Caco-2 (cell line): ENCODE measurements at regions not wholly inside any gene's neighbourhood (a gene's known extent, or its start where the extent isn't known, plus 50 kb on each side); places are given as distances from the start of the nearest gene placed in this dataset.
A peak's percentile ranks its signal among the peaks of the same experiment; 100 is the strongest.

ENCODE experiments used
- BruUV-seq: library from RNA; stranded (reverse); fragments of 400-500 nt; replicated peaks from 2 replicates; lab custom pipeline; 2021; lab: Mats Ljungman, UMichigan
- CTCF ChIA-PET: fragments of 300-600 bp; sonication (Branson Sonifier 250); formaldehyde crosslinking; loops from one replicate; lab custom pipeline; 2022; ENCODE audit warnings: antibody characterized with exemption; lab: Charles Lee
- POLR2A ChIA-PET: fragments of 300-600 bp; sonication (Branson Sonifier 250); formaldehyde crosslinking; loops from one replicate; lab custom pipeline; 2022; ENCODE audit warnings: antibody characterized with exemption; lab: Charles Lee
- DNase-seq, 2 experiments: peaks; one replicate each; pipeline versions ENCODE4 v3.0.0 to v3.0.0-alpha.2; 2020 to 2022
- H3K27me3 ChIP-seq: replicated peaks from 2 replicates; pipeline ENCODE4 v1.6.0; 2011; ENCODE audit warnings: low read length; ENCODE audit not compliant: control insufficient read depth, insufficient read depth
- H3K36me3 ChIP-seq: 2 replicates; pipeline ENCODE4 v1.5.1; 2011; ENCODE audit warnings: low read length; ENCODE audit not compliant: control insufficient read depth, insufficient read depth
- H3K4me1 ChIP-seq: fragments of 250-450 bp; sonication (Bioruptor Pico); 2 replicates; pipeline ENCODE4 v1.5.1; 2020; ENCODE audit warnings: mild to moderate bottlenecking
- H3K4me3 ChIP-seq: 2 replicates; pipeline ENCODE4 v1.5.1; 2011; ENCODE audit warnings: low read depth, mild to moderate bottlenecking, control low read depth, low read length
- H3K9me3 ChIP-seq: fragments of 250-450 bp; sonication (Bioruptor Pico); 2 replicates; pipeline ENCODE4 v1.5.1; 2020; ENCODE audit warnings: mild to moderate bottlenecking, moderate library complexity
- H3K27ac Mint-ChIP-seq: one replicate; pipeline ENCODE4 v1.8.0; 2022; ENCODE audit warnings: mixed read lengths; ENCODE audit not compliant: unreplicated experiment
- H3K27me3 Mint-ChIP-seq: one replicate; pipeline ENCODE4 v1.8.0; 2022; ENCODE audit warnings: mixed read lengths; ENCODE audit not compliant: insufficient read depth, unreplicated experiment
- H3K36me3 Mint-ChIP-seq: one replicate; pipeline ENCODE4 v1.8.0; 2022; ENCODE audit warnings: mild to moderate bottlenecking, mixed read lengths; ENCODE audit not compliant: insufficient read depth, unreplicated experiment
- H3K4me1 Mint-ChIP-seq: one replicate; pipeline ENCODE4 v1.8.0; 2022; ENCODE audit warnings: low read depth, mixed read lengths; ENCODE audit not compliant: unreplicated experiment
- H3K4me3 Mint-ChIP-seq: one replicate; pipeline ENCODE4 v1.8.0; 2022; ENCODE audit warnings: mild to moderate bottlenecking, moderate library complexity, mixed read lengths; ENCODE audit not compliant: unreplicated experiment
- H3K9me3 Mint-ChIP-seq: one replicate; pipeline ENCODE4 v1.8.0; 2022; ENCODE audit warnings: mixed read lengths; ENCODE audit not compliant: unreplicated experiment
- intact Hi-C: fragments of 100-400 bp; cut with micrococcal nuclease; formaldehyde crosslinking; loops from one replicate; pipeline ENCODE4 v1.10.0; 2022; ENCODE audit not compliant: unreplicated experiment
- TF ChIP-seq, protein P1 (sequence below), 2 experiments: fragments of 200-600 bp in 1 of 2; IDR thresholded peaks; 1 replicate in 1 of 2; 2 replicates in 1 of 2; pipeline versions ENCODE4 v1.5.1 to v1.8.0; 2011 to 2022; ENCODE audit warnings: antibody characterized with exemption in 1 of 2, control low read depth in 1 of 2, inconsistent platforms in 1 of 2, low read depth in 1 of 2, low read length in 1 of 2, mild to moderate bottlenecking in 1 of 2, moderate library complexity in 1 of 2; ENCODE audit not compliant: insufficient read depth in 1 of 2, severe bottlenecking in 1 of 2, unreplicated experiment in 1 of 2

GRCh38 chr22:47517062-47517461 lies 754.6 kb downstream of the TBC1D22A start:
- H3K4me3 ChIP-seq, result no peak overlapping the region
- no peaks in the 10 kb centered on the region for H3K9me3 ChIP-seq
- BruUV-seq, result no TSS peak
- POLR2A ChIA-PET, result no interaction called here
- no peak for DNase-seq
- Mint-ChIP-seq H3K36me3 (no peaks in the 10 kb centered on the region), H3K9me3 (no peaks in the 10 kb centered on the region), H3K4me3 (no peak overlapping the region), H3K27me3 (peaks cover 2% of the 10 kb centered on the region), H3K27ac (no peak overlapping the region), H3K4me1 (no peaks in the 10 kb centered on the region)
- no peaks in the 10 kb centered on the region for H3K27me3 ChIP-seq
- CTCF ChIA-PET, result no interaction called here
- TF ChIP-seq, protein P1, sequence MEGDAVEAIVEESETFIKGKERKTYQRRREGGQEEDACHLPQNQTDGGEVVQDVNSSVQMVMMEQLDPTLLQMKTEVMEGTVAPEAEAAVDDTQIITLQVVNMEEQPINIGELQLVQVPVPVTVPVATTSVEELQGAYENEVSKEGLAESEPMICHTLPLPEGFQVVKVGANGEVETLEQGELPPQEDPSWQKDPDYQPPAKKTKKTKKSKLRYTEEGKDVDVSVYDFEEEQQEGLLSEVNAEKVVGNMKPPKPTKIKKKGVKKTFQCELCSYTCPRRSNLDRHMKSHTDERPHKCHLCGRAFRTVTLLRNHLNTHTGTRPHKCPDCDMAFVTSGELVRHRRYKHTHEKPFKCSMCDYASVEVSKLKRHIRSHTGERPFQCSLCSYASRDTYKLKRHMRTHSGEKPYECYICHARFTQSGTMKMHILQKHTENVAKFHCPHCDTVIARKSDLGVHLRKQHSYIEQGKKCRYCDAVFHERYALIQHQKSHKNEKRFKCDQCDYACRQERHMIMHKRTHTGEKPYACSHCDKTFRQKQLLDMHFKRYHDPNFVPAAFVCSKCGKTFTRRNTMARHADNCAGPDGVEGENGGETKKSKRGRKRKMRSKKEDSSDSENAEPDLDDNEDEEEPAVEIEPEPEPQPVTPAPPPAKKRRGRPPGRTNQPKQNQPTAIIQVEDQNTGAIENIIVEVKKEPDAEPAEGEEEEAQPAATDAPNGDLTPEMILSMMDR (IDR thresholded peaks at IDR 0.05; ENCODE audit: insufficient read depth in 1 of 2, low read depth in 1 of 2, low read length in 1 of 2, severe bottlenecking in 1 of 2, unreplicated experiment in 1 of 2), result no peak
- H3K36me3 ChIP-seq, result no peaks in the 10 kb centered on the region
- no peaks in the 10 kb centered on the region for H3K4me1 ChIP-seq
- intact Hi-C loops, result no loop called here

DNA sequence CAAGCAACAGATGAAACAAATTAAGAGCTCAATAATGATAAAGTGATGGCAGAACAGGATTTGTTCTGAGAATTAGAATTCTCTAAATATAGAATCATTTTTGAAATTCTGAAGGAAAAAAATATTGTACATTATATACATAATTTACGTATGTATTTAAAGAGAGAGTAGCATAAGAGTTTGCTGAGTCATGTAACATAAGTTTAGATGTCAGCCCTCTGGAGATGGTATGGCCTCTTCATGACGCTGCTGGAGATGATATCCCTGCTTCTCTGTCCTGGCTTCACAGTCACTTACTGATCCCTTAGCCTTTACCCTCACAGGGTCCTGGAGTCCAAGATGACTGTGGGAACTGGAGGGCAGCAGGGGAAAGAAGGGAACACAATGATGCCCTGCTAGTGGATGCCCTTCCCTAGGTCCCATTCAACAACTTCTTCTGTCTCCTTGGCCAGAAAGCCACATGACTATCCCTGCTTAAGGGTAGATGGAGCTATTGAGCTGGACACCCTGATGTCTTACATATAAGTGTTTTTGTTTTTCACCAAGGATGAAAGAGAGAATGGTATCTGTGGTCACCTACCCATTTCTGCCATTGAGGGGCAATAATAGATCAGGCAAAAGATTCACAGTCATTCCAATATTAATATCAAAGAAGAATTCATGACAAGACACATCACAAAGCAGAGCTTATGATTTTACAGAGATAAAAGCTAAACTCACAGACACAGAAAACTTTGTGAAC lies 753.1 kb downstream of the TBC1D22A start:
- H3K4me1 Mint-ChIP-seq, result no peaks in the 10 kb centered on the region
- ChIA-PET CTCF (no interaction called here), POLR2A (no interaction called here)
- H3K27me3 ChIP-seq, result no peaks in the 10 kb centered on the region
- no peak overlapping the region for H3K4me3 ChIP-seq
- BruUV-seq, result no TSS peak
- no peaks in the 10 kb centered on the region for H3K36me3 Mint-ChIP-seq
- no peak overlapping the region for H3K27ac Mint-ChIP-seq
- intact Hi-C loops, result no loop called here
- no peak for DNase-seq
- peaks cover 2% of the 10 kb centered on the region for H3K27me3 Mint-ChIP-seq
- H3K36me3 ChIP-seq, result no peaks in the 10 kb centered on the region
- TF ChIP-seq, protein P1 (IDR thresholded peaks at IDR 0.05; ENCODE audit: insufficient read depth in 1 of 2, low read depth in 1 of 2, low read length in 1 of 2, severe bottlenecking in 1 of 2, unreplicated experiment in 1 of 2), result peak in 1 of 2 experiments; percentile 15
- no peaks in the 10 kb centered on the region for H3K4me1 ChIP-seq
- no peak overlapping the region for H3K4me3 Mint-ChIP-seq
- no peaks in the 10 kb centered on the region for H3K9me3 ChIP-seq
- H3K9me3 Mint-ChIP-seq, result no peaks in the 10 kb centered on the region

GRCh38 chr22:47512617-47513016 lies 750.2 kb downstream of the TBC1D22A start:
- intact Hi-C loops, result no loop called here
- no peaks in the 10 kb centered on the region for H3K4me1 ChIP-seq
- DNase-seq, result no peak
- H3K4me3 ChIP-seq, result no peak overlapping the region
- Mint-ChIP-seq H3K27ac (no peak overlapping the region), H3K27me3 (no peaks in the 10 kb centered on the region), H3K4me1 (no peaks in the 10 kb centered on the region), H3K36me3 (no peaks in the 10 kb centered on the region), H3K4me3 (no peak overlapping the region), H3K9me3 (no peaks in the 10 kb centered on the region)
- BruUV-seq, result no TSS peak
- ChIA-PET POLR2A (no interaction called here), CTCF (no interaction called here)
- H3K27me3 ChIP-seq, result no peaks in the 10 kb centered on the region
- no peaks in the 10 kb centered on the region for H3K9me3 ChIP-seq
- no peaks in the 10 kb centered on the region for H3K36me3 ChIP-seq
- TF ChIP-seq, protein P1 (IDR thresholded peaks at IDR 0.05; ENCODE audit: insufficient read depth in 1 of 2, low read depth in 1 of 2, low read length in 1 of 2, severe bottlenecking in 1 of 2, unreplicated experiment in 1 of 2), result no peak
